CD14-positive monocyte (primary cell): ENCODE measurements at regions not wholly inside any gene's neighbourhood (a gene's known extent, or its start where the extent isn't known, plus 50 kb on each side); places are given as distances from the start of the nearest gene placed in this dataset.

Experiments used
- DNase-seq, 3 donors: peaks; one replicate each; pipeline ENCODE4 v3.0.0-alpha.2; 2011 to 2022
- H2AFZ ChIP-seq: 2 replicates; pipeline ENCODE4 v1.6.0; 2012; ENCODE audit warnings: mild to moderate bottlenecking, low read depth, low read length, inconsistent platforms; ENCODE audit not compliant: insufficient read depth, poor library complexity, severe bottlenecking
- H3K27ac ChIP-seq, 2 donors: 1 replicate in 1 of 2; 2 replicates in 1 of 2; pipeline ENCODE4 v1.5.1; 2012 to 2013; ENCODE audit warnings: low read length in 2 of 2, control low read depth in 1 of 2, inconsistent platforms in 1 of 2, low read depth in 1 of 2, mild to moderate bottlenecking in 1 of 2
- H3K27me3 ChIP-seq, 2 donors: one replicate each; pipeline versions ENCODE4 v1.6.0 to v1.6.1; 2011 to 2013; ENCODE audit warnings: low read length in 2 of 2; ENCODE audit not compliant: control insufficient read depth in 2 of 2, insufficient read depth in 2 of 2
- H3K36me3 ChIP-seq, 2 donors: replicated peaks in 1 of 2; 1 replicate in 1 of 2; 2 replicates in 1 of 2; pipeline versions ENCODE4 v1.5.1 to v1.6.1; 2012 to 2013; ENCODE audit warnings: low read length in 2 of 2, control low read depth in 1 of 2, inconsistent platforms in 1 of 2, mild to moderate bottlenecking in 1 of 2; ENCODE audit not compliant: insufficient read depth in 2 of 2, control insufficient read depth in 1 of 2
- H3K4me1 ChIP-seq, 2 donors: 1 replicate in 1 of 2; 2 replicates in 1 of 2; pipeline versions ENCODE4 v1.5.1 to v1.6.1; 2012 to 2013; ENCODE audit warnings: low read length in 2 of 2, control low read depth in 1 of 2, inconsistent platforms in 1 of 2, mild to moderate bottlenecking in 1 of 2, moderate library complexity in 1 of 2; ENCODE audit not compliant: insufficient read depth in 2 of 2, control insufficient read depth in 1 of 2
- H3K4me2 ChIP-seq: replicated peaks from 2 replicates; pipeline ENCODE3; 2012; ENCODE audit warnings: low read length, moderate library complexity, mild to moderate bottlenecking; ENCODE audit not compliant: poor library complexity, severe bottlenecking; ENCODE audit errors: extremely low read depth
- H3K4me3 ChIP-seq, 3 experiments: fragments of 200-600 bp in 1 of 3; sonication (generic) in 1 of 3; replicated peaks in 1 of 3; 1 replicate in 2 of 3; 2 replicates in 1 of 3; pipeline ENCODE4 v1.5.1; 2011 to 2013; ENCODE audit warnings: low read length in 3 of 3, mild to moderate bottlenecking in 3 of 3, control low read depth in 2 of 3, low read depth in 2 of 3, inconsistent platforms in 1 of 3, moderate library complexity in 1 of 3
- H3K79me2 ChIP-seq: 2 replicates; pipeline ENCODE4 v1.6.0; 2012; ENCODE audit warnings: mild to moderate bottlenecking, control low read depth, inconsistent platforms, low read length, moderate library complexity; ENCODE audit not compliant: insufficient read depth
- H3K9ac ChIP-seq: 2 replicates; pipeline ENCODE4 v1.6.0; 2017; ENCODE audit warnings: low read length, mild to moderate bottlenecking; ENCODE audit not compliant: insufficient read depth, poor library complexity, severe bottlenecking
- H3K9me3 ChIP-seq, 2 donors: replicated peaks in 1 of 2; 1 replicate in 1 of 2; 2 replicates in 1 of 2; pipeline versions ENCODE4 v1.5.1 to v1.6.1; 2012 to 2013; ENCODE audit warnings: low read length in 2 of 2, control low read depth in 1 of 2; ENCODE audit not compliant: control insufficient read depth in 1 of 2, insufficient read depth in 1 of 2
- H4K20me1 ChIP-seq: 2 replicates; pipeline ENCODE4 v1.6.0; 2012; ENCODE audit warnings: mild to moderate bottlenecking, low read length, control low read depth, moderate library complexity; ENCODE audit not compliant: insufficient read depth
- H3K27ac Mint-ChIP-seq, 7 donors: one replicate each; pipeline ENCODE4 v1.8.0; 2020; ENCODE audit warnings: mild to moderate bottlenecking in 7 of 7, mixed read lengths in 7 of 7, moderate library complexity in 6 of 7, inconsistent platforms in 2 of 7
- H3K27me3 Mint-ChIP-seq, 3 donors: one replicate each; pipeline ENCODE4 v1.8.0; 2021 to 2022; ENCODE audit warnings: low read depth in 3 of 3, mild to moderate bottlenecking in 3 of 3, mixed read lengths in 3 of 3, moderate library complexity in 3 of 3, inconsistent platforms in 1 of 3
- H3K36me3 Mint-ChIP-seq, 2 donors: one replicate each; pipeline ENCODE4 v1.8.0; 2020; ENCODE audit warnings: mixed read lengths in 2 of 2, inconsistent platforms in 1 of 2, mild to moderate bottlenecking in 1 of 2
- H3K4me1 Mint-ChIP-seq: one replicate; pipeline ENCODE4 v1.8.0; 2020; ENCODE audit warnings: mild to moderate bottlenecking, mixed read lengths
- H3K4me3 Mint-ChIP-seq, 2 donors: one replicate each; pipeline ENCODE4 v1.8.0; 2020; ENCODE audit warnings: mild to moderate bottlenecking in 2 of 2, mixed read lengths in 2 of 2, moderate library complexity in 1 of 2
- H3K9me3 Mint-ChIP-seq, 7 donors: one replicate each; pipeline ENCODE4 v1.8.0; 2020 to 2022; ENCODE audit warnings: mixed read lengths in 7 of 7, mild to moderate bottlenecking in 6 of 7, moderate library complexity in 6 of 7, inconsistent platforms in 2 of 7
- WGBS: methylation state at CpG from one replicate; pipeline ENCODE4 v1.1.5; 2013; ENCODE audit warnings: missing lambda C conversion rate; ENCODE audit not compliant: insufficient coverage; 5-methylcytosine and 5-hydroxymethylcytosine counted together
- intact Hi-C, 2 donors: fragments of 100-400 bp; cut with micrococcal nuclease; formaldehyde crosslinking; loops; one replicate each; pipeline versions ENCODE4 v1.15.0 to v1.15.1; 2023
- TF ChIP-seq, protein P1 (sequence below): fragments of 200-600 bp; IDR thresholded peaks from one replicate; pipeline ENCODE4 v1.8.0; 2022; ENCODE audit warnings: antibody characterized with exemption, mild to moderate bottlenecking

DNA sequence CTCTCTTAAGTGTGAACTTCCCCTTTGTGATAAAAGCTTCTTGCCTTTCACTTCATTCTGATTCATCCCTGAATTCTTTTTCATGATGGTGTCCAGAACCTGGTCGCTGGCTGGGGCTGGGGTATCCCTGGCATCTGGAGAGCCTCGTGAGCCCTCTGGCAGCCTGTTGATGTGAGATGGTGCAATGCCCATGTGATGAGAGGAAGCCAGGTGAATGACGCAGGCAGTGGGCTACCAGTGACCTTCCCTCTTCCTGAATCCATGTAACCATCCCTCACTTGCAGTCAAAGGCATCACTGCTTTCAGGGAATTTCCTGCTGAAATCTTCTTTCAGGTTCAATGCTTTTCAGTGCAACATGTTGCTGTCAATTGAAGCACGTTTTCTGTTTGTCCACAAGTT lies 158.6 kb upstream of the SLC10A2 start:
- Histone ChIP-seq H3K27ac (no peak overlapping the region), H3K36me3 (no peaks in the 10 kb centered on the region), H3K79me2 (no peaks in the 10 kb centered on the region), H3K9me3 (peaks cover 0 to 4% of the 10 kb centered on the region in 2 donors), H3K27me3 (no peaks in the 10 kb centered on the region), H3K4me1 (no peaks in the 10 kb centered on the region), H4K20me1 (no peaks in the 10 kb centered on the region), H3K9ac (no peak overlapping the region), H3K4me2 (no peak overlapping the region), H3K4me3 (no peak overlapping the region), H2AFZ (no peak overlapping the region)
- no peaks in the 10 kb centered on the region for H3K4me1 Mint-ChIP-seq
- no peak overlapping the region for H3K27ac Mint-ChIP-seq
- no peak for DNase-seq
- no peaks in the 10 kb centered on the region for H3K36me3 Mint-ChIP-seq
- H3K9me3 Mint-ChIP-seq, result peaks cover 0 to 12% (median 6%) of the 10 kb centered on the region in 7 donors
- intact Hi-C loops, result no loop called here
- 90% methylated on average over 2 of the region's 4 CpGs for WGBS
- TF ChIP-seq, protein P1, sequence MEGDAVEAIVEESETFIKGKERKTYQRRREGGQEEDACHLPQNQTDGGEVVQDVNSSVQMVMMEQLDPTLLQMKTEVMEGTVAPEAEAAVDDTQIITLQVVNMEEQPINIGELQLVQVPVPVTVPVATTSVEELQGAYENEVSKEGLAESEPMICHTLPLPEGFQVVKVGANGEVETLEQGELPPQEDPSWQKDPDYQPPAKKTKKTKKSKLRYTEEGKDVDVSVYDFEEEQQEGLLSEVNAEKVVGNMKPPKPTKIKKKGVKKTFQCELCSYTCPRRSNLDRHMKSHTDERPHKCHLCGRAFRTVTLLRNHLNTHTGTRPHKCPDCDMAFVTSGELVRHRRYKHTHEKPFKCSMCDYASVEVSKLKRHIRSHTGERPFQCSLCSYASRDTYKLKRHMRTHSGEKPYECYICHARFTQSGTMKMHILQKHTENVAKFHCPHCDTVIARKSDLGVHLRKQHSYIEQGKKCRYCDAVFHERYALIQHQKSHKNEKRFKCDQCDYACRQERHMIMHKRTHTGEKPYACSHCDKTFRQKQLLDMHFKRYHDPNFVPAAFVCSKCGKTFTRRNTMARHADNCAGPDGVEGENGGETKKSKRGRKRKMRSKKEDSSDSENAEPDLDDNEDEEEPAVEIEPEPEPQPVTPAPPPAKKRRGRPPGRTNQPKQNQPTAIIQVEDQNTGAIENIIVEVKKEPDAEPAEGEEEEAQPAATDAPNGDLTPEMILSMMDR, result no peak
- no peak overlapping the region for H3K4me3 Mint-ChIP-seq
- no peaks in the 10 kb centered on the region for H3K27me3 Mint-ChIP-seq

DNA sequence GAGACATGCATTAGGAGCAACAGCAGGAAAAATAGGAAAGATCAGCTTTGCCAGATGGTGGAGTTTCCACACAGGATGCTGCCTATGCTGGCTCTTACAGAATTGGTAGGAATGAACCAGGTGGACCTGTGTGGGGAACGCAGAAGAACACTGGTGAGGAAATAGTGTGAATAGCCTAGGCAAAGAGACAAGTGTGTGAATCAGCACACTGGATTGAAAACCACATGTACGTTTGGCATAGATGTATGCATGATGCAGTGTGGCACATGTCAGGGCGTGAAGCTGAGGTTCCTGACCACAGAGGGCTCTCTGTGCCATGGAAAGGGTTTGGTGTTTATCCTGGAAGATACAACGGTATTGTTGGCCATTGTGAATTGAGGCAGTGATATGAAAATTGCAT lies 156.5 kb upstream of the SLC10A2 start:
- Histone ChIP-seq H3K4me1 (no peaks in the 10 kb centered on the region), H2AFZ (no peak overlapping the region), H3K4me2 (no peak overlapping the region), H3K36me3 (no peaks in the 10 kb centered on the region), H3K9ac (no peak overlapping the region), H4K20me1 (no peaks in the 10 kb centered on the region), H3K4me3 (no peak overlapping the region), H3K79me2 (no peaks in the 10 kb centered on the region), H3K9me3 (peaks cover 0 to 4% of the 10 kb centered on the region in 2 donors), H3K27ac (no peak overlapping the region), H3K27me3 (no peaks in the 10 kb centered on the region)
- no peak for DNase-seq
- H3K4me1 Mint-ChIP-seq, result no peaks in the 10 kb centered on the region
- no peaks in the 10 kb centered on the region for H3K27me3 Mint-ChIP-seq
- H3K27ac Mint-ChIP-seq, result no peak overlapping the region
- H3K36me3 Mint-ChIP-seq, result no peaks in the 10 kb centered on the region
- 91% methylated on average over 4 of the region's 4 CpGs for WGBS
- H3K9me3 Mint-ChIP-seq, result peaks cover 0 to 12% (median 8%) of the 10 kb centered on the region in 7 donors
- intact Hi-C loops, result no loop called here
- no peak overlapping the region for H3K4me3 Mint-ChIP-seq
- TF ChIP-seq, protein P1, result no peak
